GM12875 (cell line): ENCODE measurements at regions not wholly inside any gene's neighbourhood (a gene's known extent, or its start where the extent isn't known, plus 50 kb on each side); places are given as distances from the start of the nearest gene placed in this dataset.

Source experiments
- H3K4me3 ChIP-seq: one replicate; pipeline ENCODE4 v1.5.1; 2011; ENCODE audit warnings: low read depth, low read length, control low read depth
- TF ChIP-seq, protein P1 (sequence below): IDR thresholded peaks from 2 replicates; pipeline ENCODE4 v1.5.1; 2011; ENCODE audit warnings: low read depth, mild to moderate bottlenecking, control low read depth, inconsistent platforms, low read length, moderate library complexity, borderline replicate concordance; ENCODE audit not compliant: insufficient read depth

DNA sequence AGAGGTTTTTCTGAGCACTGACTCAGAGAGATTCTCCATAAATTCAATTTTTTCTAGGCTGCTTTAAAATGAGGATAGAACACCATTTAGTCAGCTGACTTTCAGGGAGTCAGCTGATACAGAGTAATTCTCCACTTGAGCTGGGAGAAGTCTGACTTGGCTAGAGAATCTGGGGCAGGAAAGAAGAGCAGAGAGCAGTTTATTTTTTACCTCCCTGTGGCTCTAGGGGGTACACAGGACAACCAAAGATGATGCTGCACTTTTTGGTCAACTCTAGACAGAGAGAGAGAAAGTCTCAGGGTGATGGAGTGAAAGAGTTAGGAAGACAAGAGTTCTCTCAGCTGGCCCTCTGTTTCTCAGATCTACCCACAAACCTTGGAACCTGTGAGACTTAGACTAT lies 67.3 kb upstream of the EED start:
- H3K4me3 ChIP-seq, result no peak overlapping the region
- TF ChIP-seq, protein P1, sequence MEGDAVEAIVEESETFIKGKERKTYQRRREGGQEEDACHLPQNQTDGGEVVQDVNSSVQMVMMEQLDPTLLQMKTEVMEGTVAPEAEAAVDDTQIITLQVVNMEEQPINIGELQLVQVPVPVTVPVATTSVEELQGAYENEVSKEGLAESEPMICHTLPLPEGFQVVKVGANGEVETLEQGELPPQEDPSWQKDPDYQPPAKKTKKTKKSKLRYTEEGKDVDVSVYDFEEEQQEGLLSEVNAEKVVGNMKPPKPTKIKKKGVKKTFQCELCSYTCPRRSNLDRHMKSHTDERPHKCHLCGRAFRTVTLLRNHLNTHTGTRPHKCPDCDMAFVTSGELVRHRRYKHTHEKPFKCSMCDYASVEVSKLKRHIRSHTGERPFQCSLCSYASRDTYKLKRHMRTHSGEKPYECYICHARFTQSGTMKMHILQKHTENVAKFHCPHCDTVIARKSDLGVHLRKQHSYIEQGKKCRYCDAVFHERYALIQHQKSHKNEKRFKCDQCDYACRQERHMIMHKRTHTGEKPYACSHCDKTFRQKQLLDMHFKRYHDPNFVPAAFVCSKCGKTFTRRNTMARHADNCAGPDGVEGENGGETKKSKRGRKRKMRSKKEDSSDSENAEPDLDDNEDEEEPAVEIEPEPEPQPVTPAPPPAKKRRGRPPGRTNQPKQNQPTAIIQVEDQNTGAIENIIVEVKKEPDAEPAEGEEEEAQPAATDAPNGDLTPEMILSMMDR, result no peak

DNA sequence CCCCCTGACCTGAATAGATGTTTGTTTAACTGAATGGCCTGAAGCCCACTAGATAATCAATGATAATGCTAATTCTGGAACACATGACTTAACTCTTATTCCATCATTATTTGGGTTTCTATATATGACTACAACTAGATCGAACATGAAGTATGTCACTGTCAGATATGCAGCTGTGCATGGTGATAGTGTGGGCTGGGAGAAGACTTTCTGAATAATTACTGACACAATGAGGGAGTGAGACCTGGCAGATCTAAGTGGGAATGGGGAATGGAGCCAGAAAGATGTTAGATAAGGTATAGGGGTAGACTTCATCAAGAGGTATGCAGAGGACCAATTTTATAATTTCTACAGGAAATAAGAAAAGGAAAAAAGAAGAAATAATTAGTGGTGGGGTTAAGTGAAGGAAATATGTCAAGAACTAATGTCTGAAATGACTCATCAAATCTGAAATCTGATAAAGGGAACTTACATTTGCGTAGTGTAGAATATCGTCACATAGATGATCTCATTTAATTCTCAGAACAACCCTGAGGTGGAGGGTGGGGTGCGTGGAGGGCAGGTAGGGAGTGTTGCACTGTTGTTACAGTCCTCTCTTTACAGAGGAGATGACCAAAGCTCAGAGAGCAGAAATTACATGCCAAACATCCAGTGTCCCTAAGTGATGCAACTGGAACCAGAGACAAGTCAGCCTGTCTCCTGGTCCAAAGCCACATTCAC lies 68.2 kb upstream of the EED start:
- no peak overlapping the region for H3K4me3 ChIP-seq
- TF ChIP-seq, protein P1, result no peak

DNA sequence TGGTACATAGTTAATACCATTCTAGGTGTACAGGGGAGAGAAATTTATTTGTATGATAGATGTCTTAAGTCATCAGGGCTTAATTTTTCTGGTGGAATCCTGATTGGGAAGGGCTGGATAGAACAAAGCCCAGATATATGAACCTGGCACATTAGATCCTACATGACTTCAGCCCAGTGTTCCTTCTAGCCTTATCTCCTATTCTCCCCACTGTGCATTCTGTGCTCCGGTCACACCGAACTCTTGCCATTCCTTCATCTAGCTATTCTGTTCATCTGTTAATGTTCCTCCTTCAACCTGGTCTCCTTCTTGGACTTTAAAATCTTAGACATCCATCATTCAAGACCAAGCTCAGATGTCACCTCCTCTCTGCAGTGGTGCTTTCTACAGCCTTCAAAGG lies 68.9 kb upstream of the EED start:
- TF ChIP-seq, protein P1, result no peak
- H3K4me3 ChIP-seq, result no peak overlapping the region

DNA sequence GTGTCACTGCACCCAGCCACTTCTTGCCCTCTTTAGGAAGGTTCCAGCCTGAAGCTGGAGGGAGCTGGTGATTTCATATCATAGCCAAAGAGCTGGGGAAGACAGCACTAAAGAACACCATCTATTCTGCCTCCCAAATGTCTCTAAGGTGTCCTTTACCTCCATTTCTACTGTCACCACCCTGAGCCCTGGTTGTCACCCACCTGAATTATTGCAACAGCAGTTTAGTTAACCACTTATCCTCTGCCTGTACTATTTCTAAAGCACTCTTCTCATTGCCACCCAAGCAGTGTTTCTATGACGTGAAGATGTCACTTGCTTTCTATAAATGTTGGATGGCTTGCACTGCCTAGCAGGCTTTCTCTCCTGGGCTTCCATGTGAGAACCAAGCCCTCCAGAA lies 69.4 kb upstream of the EED start:
- TF ChIP-seq, protein P1, result no peak

DNA sequence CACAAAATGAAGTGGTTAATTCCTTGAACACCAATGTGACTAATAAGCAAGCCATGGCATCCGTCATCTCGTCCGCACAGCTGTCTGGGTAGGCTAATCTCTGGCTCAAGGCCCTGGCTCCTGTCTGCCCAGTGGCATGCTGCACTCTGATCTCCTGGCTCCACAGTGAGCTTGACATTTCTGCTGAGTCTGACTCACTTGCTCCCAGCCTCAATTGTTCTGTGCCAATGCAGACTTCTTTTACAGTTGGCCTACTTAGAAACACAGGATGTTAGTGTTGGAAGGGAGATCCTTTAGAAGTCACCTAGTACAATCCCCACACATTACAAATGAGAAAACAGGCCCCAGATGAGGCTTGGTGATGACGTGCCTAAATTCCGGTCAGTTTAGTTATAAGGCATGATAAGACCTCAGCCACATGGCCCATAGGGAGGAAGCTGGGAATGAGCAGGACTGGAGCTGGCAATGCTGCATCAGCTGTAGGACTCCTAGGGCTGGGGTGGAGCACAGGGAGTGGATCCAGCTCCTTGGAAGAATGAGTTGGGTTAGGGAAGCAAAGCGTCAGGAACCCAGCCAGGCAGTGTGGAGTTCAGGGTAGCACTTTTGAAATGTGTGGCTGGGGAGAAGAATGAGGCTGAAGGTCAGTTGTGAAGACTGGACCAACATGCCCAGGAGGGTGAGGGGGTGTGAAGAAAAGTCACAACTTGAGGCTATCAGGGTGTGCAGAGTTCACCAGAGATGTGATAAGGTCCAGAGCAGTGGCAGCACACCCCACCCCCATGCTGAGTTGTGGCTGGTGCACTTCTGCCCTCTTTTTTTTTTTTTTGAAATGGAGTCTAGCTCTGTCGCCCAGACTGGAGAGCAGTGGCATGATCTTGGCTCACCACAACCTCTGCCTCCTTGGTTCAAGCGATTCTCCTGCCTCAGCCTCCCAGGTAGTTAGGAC lies 70.2 kb upstream of the EED start:
- TF ChIP-seq, protein P1, result no peak
- no peak overlapping the region for H3K4me3 ChIP-seq

More for the DNA sequence above, 69.4 kb upstream of the EED start:
- H3K4me3 ChIP-seq, result no peak overlapping the region

DNA sequence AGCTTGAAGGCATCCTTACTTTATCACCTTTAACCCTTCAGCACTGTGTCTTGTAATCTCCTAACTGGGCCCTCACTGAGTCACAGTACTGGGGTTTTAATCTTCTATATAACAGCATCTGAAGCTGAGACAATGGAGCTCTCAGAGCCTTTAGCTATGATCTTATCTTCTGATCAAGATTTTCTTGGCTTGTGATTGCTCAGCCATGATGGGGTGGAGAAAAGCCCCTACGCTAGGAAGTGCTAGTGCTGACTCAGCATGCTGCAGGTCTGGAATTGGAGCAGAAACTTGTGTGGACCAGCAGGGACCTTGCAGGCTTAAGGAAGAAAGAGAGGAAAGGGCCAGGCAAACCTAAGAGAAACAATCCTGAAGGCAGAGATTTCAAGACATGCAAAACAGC lies 71.7 kb upstream of the EED start:
- H3K4me3 ChIP-seq, result no peak overlapping the region
- TF ChIP-seq, protein P1, result no peak
